GM21447 (cell line): ENCODE measurements at regions not wholly inside any gene's neighbourhood (a gene's known extent, or its start where the extent isn't known, plus 50 kb on each side); places are given as distances from the start of the nearest gene placed in this dataset.
"Not testable (repeated sequence)": the region's sequence is repeated elsewhere in the genome, so short reads cannot be mapped to it uniquely, and the experiment has no call there.

Source experiments
- ATAC-seq: cut with Tn5 transposase; IDR thresholded peaks from one replicate; pipeline ENCODE4 v1.9.1; 2021; ENCODE audit not compliant: unreplicated experiment

DNA sequence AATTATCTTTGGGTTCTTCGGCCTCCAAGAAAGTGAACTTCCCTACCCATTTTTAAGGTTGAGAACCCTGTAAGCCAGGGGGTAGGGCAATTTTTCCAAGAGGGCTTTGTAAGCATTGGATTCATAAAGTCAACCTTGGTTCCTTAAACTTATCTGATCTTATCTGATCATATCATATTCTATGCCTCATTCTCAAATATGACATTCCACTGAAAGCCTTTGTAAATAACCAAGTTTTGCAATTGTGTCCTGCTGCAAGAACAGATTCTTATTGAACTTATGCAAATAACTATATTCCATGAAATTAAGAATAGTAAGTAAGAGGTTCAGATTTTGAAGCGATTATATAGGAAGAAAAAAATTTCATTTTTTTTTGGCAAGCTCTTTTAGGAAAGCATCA, 649.5 kb downstream of the LRRC70 start:
- no peak for ATAC-seq

DNA sequence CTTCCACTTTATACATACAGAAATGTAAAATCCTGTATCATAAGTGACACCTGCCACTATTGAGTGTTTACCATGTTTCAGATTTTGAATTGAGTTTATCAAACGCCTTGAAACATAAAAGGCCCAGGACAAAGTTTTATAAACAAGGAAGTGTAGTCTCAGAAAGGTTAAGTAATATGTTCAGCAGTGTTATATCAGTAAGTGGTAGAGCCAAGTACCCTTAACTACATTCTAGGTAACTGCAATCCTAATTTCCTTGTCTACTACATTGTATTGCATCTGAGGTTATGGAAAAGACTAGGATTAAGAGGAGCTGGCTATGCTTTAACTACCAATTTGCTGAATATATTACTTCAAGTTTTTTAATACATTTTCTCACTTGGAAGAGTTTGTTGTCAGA, 641.6 kb downstream of the LRRC70 start:
- ATAC-seq: no peak

DNA sequence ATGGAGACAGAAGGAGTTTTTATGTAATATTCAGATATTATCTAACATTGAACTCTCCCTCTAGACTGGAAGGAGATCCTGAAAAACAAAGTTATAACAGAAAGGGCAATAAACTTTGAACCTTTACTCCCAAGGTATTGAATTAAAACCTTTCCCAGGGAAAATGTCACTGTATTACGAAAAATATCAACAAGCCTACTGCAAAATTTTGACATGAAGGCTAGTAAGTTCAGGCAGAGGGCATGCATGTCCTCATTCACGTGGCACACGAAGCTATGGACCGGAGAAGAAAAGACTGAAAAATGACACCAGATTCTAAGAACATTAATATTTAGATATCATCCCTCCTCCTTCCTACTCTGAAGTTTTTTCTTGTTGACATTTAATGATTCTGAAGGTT, 638.8 kb downstream of the LRRC70 start:
- no peak for ATAC-seq

- no peak for ATAC-seq
These were observed 634.6 kb downstream of the LRRC70 start for GRCh38 chr5:63213256-63213655.

DNA sequence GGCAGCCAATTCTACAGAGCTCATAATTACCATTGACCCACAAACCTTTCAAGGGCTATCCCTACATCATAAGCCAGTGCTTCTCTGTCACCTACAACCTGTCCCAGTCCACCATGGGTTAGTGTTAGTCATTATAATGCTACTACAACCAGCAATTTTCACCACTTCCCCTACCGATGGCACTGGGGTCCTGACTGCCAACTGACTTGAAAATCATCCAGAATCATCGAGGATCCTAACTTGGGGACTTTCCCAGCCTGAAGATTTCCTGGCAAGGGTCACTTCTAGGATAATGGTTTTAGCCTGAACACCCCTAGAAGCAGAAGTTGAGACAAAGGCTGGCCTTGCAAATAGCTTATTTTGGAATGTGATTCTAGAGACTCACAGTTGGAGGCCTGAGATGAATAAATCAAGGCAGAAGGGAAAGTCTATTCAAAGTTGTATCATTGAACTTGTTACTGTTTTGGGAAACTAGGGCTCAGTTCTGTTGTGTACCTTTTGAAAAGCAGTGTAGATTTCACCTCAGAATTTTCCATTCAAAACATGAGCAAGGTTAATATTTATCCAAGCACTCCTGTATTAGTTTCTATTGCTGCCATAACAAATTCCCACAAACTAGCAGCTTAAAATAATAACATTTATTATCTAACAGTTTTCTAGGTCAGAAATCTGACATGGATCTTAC, 633.0 kb downstream of the LRRC70 start:
- ATAC-seq: no peak

DNA sequence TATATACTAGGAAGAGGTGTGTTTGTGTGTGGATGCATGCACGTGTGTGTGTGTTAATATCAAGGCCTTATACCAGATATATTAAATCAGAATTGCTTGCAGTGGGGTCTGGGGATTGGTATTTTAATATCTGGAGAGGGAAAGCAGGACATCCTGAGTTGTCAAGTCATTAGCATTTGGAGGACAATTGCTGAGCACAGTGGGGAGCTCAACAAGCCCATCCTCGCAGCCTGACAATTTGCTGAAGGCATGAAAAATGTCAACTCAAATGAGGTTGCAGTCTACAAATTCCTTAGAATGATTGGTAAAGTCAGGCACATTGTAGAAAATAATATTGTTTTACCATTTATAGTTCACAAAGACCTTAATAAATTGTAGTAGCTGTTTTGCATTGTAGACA, 627.4 kb downstream of the LRRC70 start:
- ATAC-seq: no peak

DNA sequence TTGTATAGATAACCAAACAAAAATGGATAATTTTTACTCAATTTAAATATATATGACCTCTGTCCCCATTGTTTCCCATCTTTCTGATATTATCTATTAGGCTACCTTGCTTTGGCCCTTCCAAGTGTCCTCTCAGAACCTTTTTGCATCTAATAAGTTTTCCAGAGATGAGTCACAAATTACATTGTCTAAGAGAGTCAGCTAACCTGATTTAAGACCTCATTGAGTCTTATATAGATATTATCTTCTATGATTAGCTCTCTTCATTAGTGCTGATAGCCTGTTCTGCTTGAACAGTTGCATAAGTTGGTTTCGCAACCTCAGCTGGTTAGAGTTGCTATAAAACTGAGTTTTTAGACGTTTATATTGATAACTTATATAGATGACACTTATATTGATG, 623.1 kb downstream of the LRRC70 start:
- ATAC-seq: no peak

- no peak for ATAC-seq
These were observed 615.5 kb downstream of the LRRC70 start for GRCh38 chr5:63194126-63194525.

DNA sequence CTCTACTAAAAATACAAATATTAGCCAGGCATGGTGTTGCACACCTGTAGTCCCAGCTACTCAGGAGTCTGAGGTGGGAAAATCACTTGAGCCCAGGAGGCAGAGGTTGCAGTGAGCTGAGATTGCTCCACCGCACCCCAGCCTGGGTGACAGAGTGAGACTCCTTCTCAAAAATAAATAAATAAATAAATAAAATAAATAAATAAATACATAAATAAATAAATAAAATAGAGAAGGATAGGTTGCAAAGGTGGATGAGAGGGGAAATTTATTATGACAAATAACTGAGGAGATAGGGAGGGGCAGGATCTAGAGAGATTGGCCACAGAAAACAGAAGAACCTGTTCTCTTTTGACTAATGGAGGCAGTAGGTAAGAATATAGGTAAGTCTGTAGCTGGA, 601.6 kb downstream of the LRRC70 start:
- ATAC-seq: not testable (repeated sequence)

GRCh38 chr5:63175850-63176249, 597.2 kb downstream of the LRRC70 start:
- ATAC-seq: no peak

DNA sequence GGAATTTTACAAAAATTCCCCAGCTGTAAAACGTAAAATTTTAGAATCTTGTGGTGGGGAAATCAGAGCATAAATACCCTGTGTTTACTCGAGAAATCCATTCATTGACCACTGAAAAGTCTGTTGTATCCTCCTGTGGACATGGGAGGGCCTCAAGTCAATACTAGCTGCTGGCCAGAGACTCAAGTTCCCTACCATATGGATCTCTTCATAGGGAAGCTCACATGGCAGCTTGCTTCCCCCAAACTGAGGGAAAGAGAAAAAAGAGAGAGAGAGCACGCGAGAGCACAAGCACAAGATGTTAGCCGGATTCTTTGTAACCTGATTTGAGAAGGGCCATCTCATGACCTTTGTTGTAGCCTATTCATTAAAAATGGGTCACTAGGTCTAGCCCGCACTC, 591.9 kb downstream of the LRRC70 start:
- ATAC-seq: no peak

DNA sequence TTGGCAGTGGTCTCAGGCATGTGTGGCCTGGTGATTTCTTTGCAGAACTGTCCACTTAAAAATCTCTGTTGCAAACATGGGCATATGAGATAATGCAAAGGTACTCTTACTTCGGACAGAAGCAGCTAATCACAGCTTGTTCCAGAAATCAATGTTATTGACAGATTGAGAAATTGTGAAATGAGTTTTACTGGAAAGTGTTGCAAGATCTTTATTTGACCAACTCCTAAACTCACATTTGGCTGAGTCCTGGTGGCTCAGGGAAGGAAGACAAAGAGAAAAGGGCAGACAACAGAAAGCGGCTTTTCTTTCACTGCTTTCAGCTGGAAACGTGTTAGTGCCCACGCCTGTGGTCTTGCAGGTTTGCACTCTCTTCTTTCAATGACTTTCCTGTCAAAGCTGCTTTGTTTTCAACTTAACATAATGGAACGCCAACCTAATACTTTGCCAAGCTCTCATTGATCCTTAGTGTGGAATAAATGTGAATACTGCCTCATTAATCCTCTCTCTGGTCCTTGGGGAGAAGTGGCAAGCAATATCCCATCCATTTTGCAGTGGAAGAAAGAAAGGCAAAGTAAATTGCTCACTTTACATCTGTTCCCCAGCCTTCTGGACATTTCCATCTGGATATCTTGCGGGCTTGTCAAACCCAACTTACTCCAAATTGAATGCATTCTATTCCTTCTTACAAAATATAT, 586.4 kb downstream of the LRRC70 start:
- ATAC-seq: no peak

DNA sequence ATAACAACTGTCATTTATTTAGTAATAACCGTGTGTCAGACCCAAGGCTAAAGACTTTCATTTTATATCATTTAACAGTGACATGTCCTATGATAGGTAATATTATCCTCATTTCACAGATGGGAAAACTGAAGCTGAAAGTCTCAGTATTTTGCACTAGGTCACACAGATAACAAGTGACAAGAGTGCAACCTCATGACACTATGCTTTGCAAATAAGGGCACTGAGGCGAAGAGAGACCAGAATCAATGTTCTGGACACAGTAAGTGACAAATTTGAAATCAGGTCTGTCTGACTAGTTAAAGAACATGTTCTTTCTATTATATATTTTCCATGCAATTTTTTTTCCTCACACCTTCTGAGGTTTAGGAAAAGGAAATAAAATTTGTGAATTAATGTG, 585.7 kb downstream of the LRRC70 start:
- ATAC-seq: no peak

DNA sequence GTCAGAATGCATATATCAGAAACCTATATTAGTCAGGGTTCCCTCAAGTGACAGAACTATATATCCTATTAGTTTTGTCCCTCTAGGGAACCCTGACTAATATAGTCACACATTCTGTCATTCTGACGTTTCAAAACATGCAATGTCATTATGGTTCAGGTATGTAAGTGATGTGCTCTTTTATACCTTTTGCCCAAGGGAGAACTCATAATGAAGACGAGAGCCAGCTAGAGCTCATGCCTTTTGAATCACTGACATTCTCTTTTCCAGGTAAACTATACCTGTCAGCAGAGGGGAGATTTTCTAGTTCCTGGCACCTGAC, 576.7 kb downstream of the LRRC70 start:
- no peak for ATAC-seq

GRCh38 chr5:63154476-63155309, 576.1 kb downstream of the LRRC70 start:
- no peak for ATAC-seq

DNA sequence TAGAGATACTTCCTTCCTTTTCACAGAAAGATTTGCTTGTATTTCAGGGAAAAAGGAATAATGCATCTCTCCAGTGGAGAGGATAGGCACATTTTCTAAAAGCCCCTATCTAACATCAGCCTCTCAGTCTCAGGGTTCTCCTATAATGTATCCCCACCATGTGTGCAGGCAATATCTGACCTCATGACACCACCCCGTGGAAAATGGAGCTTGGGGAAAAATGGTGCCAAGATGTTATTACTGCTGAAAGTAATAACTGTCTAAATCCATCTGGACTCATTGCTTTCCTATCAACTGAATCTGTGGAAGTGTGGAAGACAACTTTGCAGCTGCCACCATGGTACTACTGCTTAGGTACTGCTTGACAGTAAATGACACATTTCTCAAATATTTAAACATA, 574.3 kb downstream of the LRRC70 start:
- ATAC-seq: no peak

DNA sequence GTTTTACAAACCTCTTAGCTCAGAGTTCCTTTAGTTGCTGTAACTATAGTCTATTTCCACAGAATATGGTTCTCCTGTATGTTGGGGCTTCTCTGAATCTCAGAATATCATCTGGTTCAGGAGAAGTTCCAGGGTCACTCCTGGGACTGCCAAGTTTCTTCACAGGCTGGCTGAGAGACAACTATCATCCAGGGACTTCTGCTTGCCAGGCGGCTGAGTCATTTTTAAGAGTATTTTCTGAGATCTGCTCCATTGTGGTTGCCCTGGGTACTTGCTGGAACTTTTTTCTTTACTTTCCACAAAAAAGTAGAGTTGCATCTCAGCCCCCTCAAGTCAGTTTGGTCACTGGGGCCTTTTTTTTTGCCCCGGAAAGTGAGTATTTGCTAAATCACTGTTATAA, 566.5 kb downstream of the LRRC70 start:
- no peak for ATAC-seq

DNA sequence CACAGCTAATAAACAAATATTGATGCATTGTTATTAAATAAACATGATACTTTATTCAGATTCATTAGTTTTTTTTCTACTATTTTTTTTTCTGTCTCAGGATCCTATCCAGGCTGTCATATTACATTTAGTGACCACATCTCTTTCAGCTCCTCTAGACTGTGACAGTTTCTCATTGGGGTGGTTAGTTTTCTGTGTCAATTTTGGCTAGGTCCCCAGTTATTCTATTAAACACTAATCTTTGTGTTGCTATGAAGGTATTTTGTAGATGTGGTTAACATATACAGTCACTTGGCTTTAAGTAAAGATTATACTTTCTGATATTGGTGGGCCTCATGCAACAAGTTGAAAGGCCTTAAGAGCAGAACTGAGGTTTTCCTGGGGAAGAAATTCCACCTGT, 563.0 kb downstream of the LRRC70 start:
- ATAC-seq: no peak

DNA sequence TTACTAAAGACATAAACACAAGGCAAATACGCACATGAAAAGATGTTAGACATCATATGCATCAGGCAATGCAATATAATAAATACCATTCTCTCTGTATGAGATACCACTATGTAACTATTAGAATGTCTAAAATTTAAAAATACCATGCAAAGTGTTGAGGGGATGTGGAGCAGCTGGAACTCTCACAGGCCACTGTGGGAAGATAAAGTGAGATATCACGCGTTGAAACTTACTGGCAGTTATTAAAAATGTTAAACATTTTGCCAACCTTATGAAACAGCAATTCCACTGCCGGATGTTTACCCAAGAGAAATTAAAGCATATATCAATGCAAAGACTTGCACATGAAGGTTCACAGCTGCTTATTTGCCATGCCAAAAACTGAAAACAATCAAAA, 556.7 kb downstream of the LRRC70 start:
- ATAC-seq: no peak

GRCh38 chr5:63131626-63132285, 553.1 kb downstream of the LRRC70 start:
- no peak for ATAC-seq

- ATAC-seq: no peak
These were observed 550.1 kb downstream of the LRRC70 start for GRCh38 chr5:63128761-63129160.

DNA sequence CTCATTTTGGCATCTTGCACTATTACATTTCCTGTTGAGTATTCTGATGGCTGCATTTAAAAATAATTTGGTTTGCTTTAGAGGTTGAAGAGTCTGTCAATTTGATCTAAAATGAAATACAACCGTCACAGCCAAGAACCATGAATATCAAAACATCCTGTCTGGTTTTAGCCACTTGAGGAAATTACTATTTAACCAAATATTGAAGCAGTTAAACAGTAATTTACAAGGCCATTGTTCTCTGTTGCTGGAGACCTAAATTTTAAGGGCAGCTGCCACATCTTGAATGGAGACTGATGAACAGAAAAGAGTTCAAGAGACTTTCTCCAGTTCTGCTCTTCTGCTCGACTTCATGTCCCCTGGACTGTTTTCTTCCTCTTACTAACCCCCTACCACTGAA, 549.4 kb downstream of the LRRC70 start:
- ATAC-seq: no peak
